NT2/D1 (cell line): ENCODE measurements at regions not wholly inside any gene's neighbourhood (a gene's known extent, or its start where the extent isn't known, plus 50 kb on each side); places are given as distances from the start of the nearest gene placed in this dataset.

Source experiments
- DNase-seq: peaks from one replicate; pipeline ENCODE4 v3.0.0-alpha.2; 2011; ENCODE audit warnings: low read depth, low spot score
- H3K27me3 ChIP-seq: 2 replicates; pipeline ENCODE4 v1.6.0; 2011; ENCODE audit warnings: mild to moderate bottlenecking; ENCODE audit not compliant: insufficient read length, insufficient read depth
- H3K36me3 ChIP-seq: 2 replicates; pipeline ENCODE4 v1.6.1; 2011; ENCODE audit warnings: mild to moderate bottlenecking, low read length, mixed read lengths; ENCODE audit not compliant: insufficient read depth, insufficient read length
- H3K4me1 ChIP-seq: 2 replicates; pipeline ENCODE4 v1.5.1; 2011; ENCODE audit not compliant: insufficient read depth, insufficient read length
- H3K4me3 ChIP-seq: 2 replicates; pipeline ENCODE4 v1.5.1; 2011; ENCODE audit warnings: low read depth; ENCODE audit not compliant: insufficient read length
- H3K9ac ChIP-seq: 2 replicates; pipeline ENCODE4 v1.6.0; 2011; ENCODE audit warnings: low read depth; ENCODE audit not compliant: insufficient read length
- H3K9me3 ChIP-seq: 2 replicates; pipeline ENCODE4 v1.5.1; 2011; ENCODE audit warnings: mild to moderate bottlenecking, low read length; ENCODE audit not compliant: insufficient read depth
- SUZ12 ChIP-seq: IDR thresholded peaks from 2 replicates; pipeline ENCODE4 v1.6.1; 2011; ENCODE audit not compliant: insufficient read length, insufficient read depth; ENCODE audit errors: extremely low read depth
- YY1 ChIP-seq: IDR thresholded peaks from 2 replicates; pipeline ENCODE4 v1.6.1; 2011; ENCODE audit not compliant: insufficient read length, insufficient read depth
- ZNF274 ChIP-seq: IDR thresholded peaks from 2 replicates; pipeline ENCODE4 v1.6.1; 2011; ENCODE audit warnings: mild to moderate bottlenecking, low read depth, low read length

GRCh38 chr5:82910491-82910890 is 166.7 kb downstream of the TMEM167A start:
- no peaks in the 10 kb centered on the region for H3K4me1 ChIP-seq
- H3K9me3 ChIP-seq = peaks cover 5% of the 10 kb centered on the region; the same call in 1 of the 2 replicates
- no peak overlapping the region for H3K4me3 ChIP-seq
- no peak for TF ChIP-seq ZNF274
- TF ChIP-seq YY1 = no peak
- TF ChIP-seq SUZ12 = no peak
- H3K27me3 ChIP-seq = no peaks in the 10 kb centered on the region
- no peak for DNase-seq
- H3K36me3 ChIP-seq = no peaks in the 10 kb centered on the region
- H3K9ac ChIP-seq = no peak overlapping the region

GRCh38 chr5:82909771-82910170 is 167.4 kb downstream of the TMEM167A start:
- H3K4me1 ChIP-seq = no peaks in the 10 kb centered on the region
- no peaks in the 10 kb centered on the region for H3K27me3 ChIP-seq
- DNase-seq = no peak
- no peak overlapping the region for H3K9ac ChIP-seq
- no peaks in the 10 kb centered on the region for H3K36me3 ChIP-seq
- H3K9me3 ChIP-seq = no peaks in the 10 kb centered on the region
- H3K4me3 ChIP-seq = no peak overlapping the region
- TF ChIP-seq ZNF274 = no peak
- TF ChIP-seq SUZ12 = no peak
- no peak for TF ChIP-seq YY1

- Histone ChIP-seq H3K27me3 (no peaks in the 10 kb centered on the region), H3K9ac (no peak overlapping the region), H3K4me3 (no peak overlapping the region), H3K4me1 (no peaks in the 10 kb centered on the region), H3K9me3 (0 out of 2 replicates have a peak, but pooled peaks cover 11% of the 10 kb centered on the region), H3K36me3 (no peaks in the 10 kb centered on the region)
- TF ChIP-seq SUZ12 = no peak
- TF ChIP-seq ZNF274 = no peak
- TF ChIP-seq YY1 = no peak
- DNase-seq = no peak
These were observed 171.2 kb downstream of the TMEM167A start for GRCh38 chr5:82905986-82906385.

- TF ChIP-seq YY1 = no peak
- TF ChIP-seq ZNF274 = no peak
- no peak for TF ChIP-seq SUZ12
- H3K4me1 ChIP-seq = no peaks in the 10 kb centered on the region
- H3K4me3 ChIP-seq = no peak overlapping the region
- H3K27me3 ChIP-seq = no peaks in the 10 kb centered on the region
- 0 out of 2 replicates have a peak, but pooled peaks cover 11% of the 10 kb centered on the region for H3K9me3 ChIP-seq
- no peaks in the 10 kb centered on the region for H3K36me3 ChIP-seq
- DNase-seq = no peak
- H3K9ac ChIP-seq = no peak overlapping the region
These were observed 175.8 kb downstream of the TMEM167A start for GRCh38 chr5:82901281-82901888.

- Histone ChIP-seq H3K9ac (no peak overlapping the region), H3K4me3 (no peak overlapping the region), H3K4me1 (no peaks in the 10 kb centered on the region), H3K9me3 (no peaks in the 10 kb centered on the region), H3K27me3 (no peaks in the 10 kb centered on the region), H3K36me3 (no peaks in the 10 kb centered on the region)
- no peak for TF ChIP-seq YY1
- no peak for TF ChIP-seq ZNF274
- TF ChIP-seq SUZ12 = no peak
- DNase-seq = no peak
These were observed 182.5 kb downstream of the TMEM167A start for GRCh38 chr5:82894716-82895115.

- Histone ChIP-seq H3K4me1 (no peaks in the 10 kb centered on the region), H3K4me3 (no peak overlapping the region), H3K36me3 (no peaks in the 10 kb centered on the region), H3K9ac (no peak overlapping the region), H3K9me3 (no peaks in the 10 kb centered on the region), H3K27me3 (no peaks in the 10 kb centered on the region)
- TF ChIP-seq ZNF274 (no peak), SUZ12 (no peak), YY1 (no peak)
- no peak for DNase-seq
These were observed 188.1 kb downstream of the TMEM167A start for GRCh38 chr5:82889088-82889487.

GRCh38 chr5:82886911-82887310 is 190.3 kb downstream of the TMEM167A start:
- Histone ChIP-seq H3K27me3 (no peaks in the 10 kb centered on the region), H3K9ac (no peak overlapping the region), H3K9me3 (no peaks in the 10 kb centered on the region), H3K4me1 (no peaks in the 10 kb centered on the region), H3K4me3 (no peak overlapping the region), H3K36me3 (no peaks in the 10 kb centered on the region)
- no peak for DNase-seq
- TF ChIP-seq SUZ12 (no peak), ZNF274 (no peak), YY1 (no peak)

GRCh38 chr5:82885627-82886389 is 191.4 kb downstream of the TMEM167A start:
- no peak for TF ChIP-seq SUZ12
- TF ChIP-seq ZNF274 = no peak
- no peak for TF ChIP-seq YY1
- no peaks in the 10 kb centered on the region for H3K9me3 ChIP-seq
- H3K36me3 ChIP-seq = no peaks in the 10 kb centered on the region
- H3K4me1 ChIP-seq = no peaks in the 10 kb centered on the region
- no peak overlapping the region for H3K4me3 ChIP-seq
- no peak overlapping the region for H3K9ac ChIP-seq
- DNase-seq = no peak
- no peaks in the 10 kb centered on the region for H3K27me3 ChIP-seq
